IPS DF 6.9 (cell line): ENCODE measurements at regions not wholly inside any gene's neighbourhood (a gene's known extent, or its start where the extent isn't known, plus 50 kb on each side); places are given as distances from the start of the nearest gene placed in this dataset.

ENCODE experiments used
- DNase-seq: peaks from one replicate; pipeline ENCODE4 v3.0.0-alpha.2; 2013; ENCODE audit warnings: low read depth, low spot score
- H3K27ac ChIP-seq: one replicate; pipeline ENCODE4 v1.5.1; 2013; ENCODE audit warnings: low read length, control low read depth
- H3K27me3 ChIP-seq: 2 replicates; pipeline ENCODE4 v1.6.1; 2013; ENCODE audit warnings: mild to moderate bottlenecking, low read length; ENCODE audit not compliant: control insufficient read depth, insufficient read depth
- H3K36me3 ChIP-seq: 2 replicates; pipeline ENCODE4 v1.6.1; 2013; ENCODE audit warnings: low read length; ENCODE audit not compliant: control insufficient read depth, insufficient read depth
- H3K4me1 ChIP-seq: 2 replicates; pipeline ENCODE4 v1.6.1; 2013; ENCODE audit warnings: low read length; ENCODE audit not compliant: control insufficient read depth, insufficient read depth
- H3K4me3 ChIP-seq: 2 replicates; pipeline ENCODE4 v1.5.1; 2013; ENCODE audit warnings: mild to moderate bottlenecking, low read length
- H3K9me3 ChIP-seq: 2 replicates; pipeline ENCODE4 v1.6.1; 2013; ENCODE audit warnings: low read length, inconsistent platforms; ENCODE audit not compliant: control insufficient read depth, insufficient read depth
- WGBS: extraction: QIAGEN DNeasy Blood & Tissue Kit; methylation state at CpG from one replicate; pipeline ENCODE4 v1.1.7; 2013; ENCODE audit warnings: mixed read lengths, missing lambda C conversion rate; ENCODE audit not compliant: insufficient read length, insufficient coverage; 5-methylcytosine and 5-hydroxymethylcytosine counted together

- Histone ChIP-seq H3K9me3 (no peaks in the 10 kb centered on the region), H3K27me3 (no peaks in the 10 kb centered on the region), H3K4me1 (no peaks in the 10 kb centered on the region), H3K4me3 (no peak overlapping the region), H3K27ac (no peak overlapping the region), H3K36me3 (no peaks in the 10 kb centered on the region)
- WGBS, result no CpG with 5 or more reads among the region's 7 CpGs
- DNase-seq, result no peak
These were observed 521.9 kb upstream of the ARX start for GRCh38 chrX:25537699-25538098.

- Histone ChIP-seq H3K9me3 (no peaks in the 10 kb centered on the region), H3K27me3 (no peaks in the 10 kb centered on the region), H3K27ac (no peak overlapping the region), H3K4me1 (no peaks in the 10 kb centered on the region), H3K4me3 (no peak overlapping the region), H3K36me3 (no peaks in the 10 kb centered on the region)
- WGBS, result no CpG with 5 or more reads among the region's 3 CpGs
- DNase-seq, result no peak
These were observed 528.9 kb upstream of the ARX start for GRCh38 chrX:25544641-25545040.

GRCh38 chrX:25548811-25549210, 533.0 kb upstream of the ARX start:
- Histone ChIP-seq H3K27me3 (no peaks in the 10 kb centered on the region), H3K4me1 (no peaks in the 10 kb centered on the region), H3K36me3 (no peaks in the 10 kb centered on the region), H3K9me3 (no peaks in the 10 kb centered on the region), H3K27ac (no peak overlapping the region), H3K4me3 (no peak overlapping the region)
- DNase-seq, result no peak
- no CpG with 5 or more reads among the region's 7 CpGs for WGBS

GRCh38 chrX:25555521-25555920, 539.8 kb upstream of the ARX start:
- no peaks in the 10 kb centered on the region for H3K4me1 ChIP-seq
- no peaks in the 10 kb centered on the region for H3K36me3 ChIP-seq
- H3K27ac ChIP-seq, result no peak overlapping the region
- WGBS, result no CpG with 5 or more reads among the region's 4 CpGs
- no peak overlapping the region for H3K4me3 ChIP-seq
- H3K27me3 ChIP-seq, result no peaks in the 10 kb centered on the region
- DNase-seq, result no peak
- H3K9me3 ChIP-seq, result no peaks in the 10 kb centered on the region

GRCh38 chrX:25558137-25558536, 542.4 kb upstream of the ARX start:
- Histone ChIP-seq H3K27me3 (no peaks in the 10 kb centered on the region), H3K4me3 (no peak overlapping the region), H3K4me1 (no peaks in the 10 kb centered on the region), H3K9me3 (no peaks in the 10 kb centered on the region), H3K36me3 (no peaks in the 10 kb centered on the region), H3K27ac (no peak overlapping the region)
- no CpG with 5 or more reads among the region's 2 CpGs for WGBS
- no peak for DNase-seq

GRCh38 chrX:25561190-25561589, 545.4 kb upstream of the ARX start:
- DNase-seq, result no peak
- no peaks in the 10 kb centered on the region for H3K9me3 ChIP-seq
- H3K36me3 ChIP-seq, result no peaks in the 10 kb centered on the region
- no peaks in the 10 kb centered on the region for H3K27me3 ChIP-seq
- no peak overlapping the region for H3K4me3 ChIP-seq
- H3K27ac ChIP-seq, result no peak overlapping the region
- no peaks in the 10 kb centered on the region for H3K4me1 ChIP-seq
- WGBS, result no CpG with 5 or more reads among the region's 1 CpG

- Histone ChIP-seq H3K4me1 (no peaks in the 10 kb centered on the region), H3K4me3 (no peak overlapping the region), H3K27ac (no peak overlapping the region), H3K36me3 (no peaks in the 10 kb centered on the region), H3K9me3 (no peaks in the 10 kb centered on the region), H3K27me3 (no peaks in the 10 kb centered on the region)
- no peak for DNase-seq
These were observed 557.9 kb upstream of the ARX start for GRCh38 chrX:25573631-25574030.

- no peak overlapping the region for H3K27ac ChIP-seq
- no CpG with 5 or more reads among the region's 2 CpGs for WGBS
- H3K4me3 ChIP-seq, result no peak overlapping the region
- no peak for DNase-seq
- H3K4me1 ChIP-seq, result no peaks in the 10 kb centered on the region
- H3K36me3 ChIP-seq, result no peaks in the 10 kb centered on the region
- H3K9me3 ChIP-seq, result no peaks in the 10 kb centered on the region
- H3K27me3 ChIP-seq, result no peaks in the 10 kb centered on the region
These were observed 541.2 kb upstream of the MAGEB18 start for GRCh38 chrX:25596921-25597320.

GRCh38 chrX:25597551-25597950, 540.6 kb upstream of the MAGEB18 start:
- Histone ChIP-seq H3K27me3 (no peaks in the 10 kb centered on the region), H3K27ac (no peak overlapping the region), H3K9me3 (no peaks in the 10 kb centered on the region), H3K4me3 (no peak overlapping the region), H3K4me1 (no peaks in the 10 kb centered on the region), H3K36me3 (no peaks in the 10 kb centered on the region)
- WGBS, result no CpG with 5 or more reads among the region's 2 CpGs
- no peak for DNase-seq

GRCh38 chrX:25599061-25599460, 539.1 kb upstream of the MAGEB18 start:
- WGBS, result no CpG with 5 or more reads among the region's 3 CpGs
- Histone ChIP-seq H3K4me1 (no peaks in the 10 kb centered on the region), H3K4me3 (no peak overlapping the region), H3K27me3 (no peaks in the 10 kb centered on the region), H3K27ac (no peak overlapping the region), H3K36me3 (no peaks in the 10 kb centered on the region), H3K9me3 (no peaks in the 10 kb centered on the region)
- no peak for DNase-seq

GRCh38 chrX:25600776-25601175, 537.4 kb upstream of the MAGEB18 start:
- DNase-seq, result no peak
- WGBS, result no CpG with 5 or more reads among the region's 1 CpG

More at GRCh38 chrX:25600776-25601175, 537.4 kb upstream of the MAGEB18 start:
- Histone ChIP-seq H3K27ac (no peak overlapping the region), H3K9me3 (no peaks in the 10 kb centered on the region), H3K4me3 (no peak overlapping the region), H3K4me1 (no peaks in the 10 kb centered on the region), H3K27me3 (no peaks in the 10 kb centered on the region), H3K36me3 (no peaks in the 10 kb centered on the region)
